ENCODE measurements at regions not wholly inside any gene's neighbourhood (a gene's known extent, or its start where the extent isn't known, plus 50 kb on each side); places are given as distances from the start of the nearest gene placed in this dataset.

DNA sequence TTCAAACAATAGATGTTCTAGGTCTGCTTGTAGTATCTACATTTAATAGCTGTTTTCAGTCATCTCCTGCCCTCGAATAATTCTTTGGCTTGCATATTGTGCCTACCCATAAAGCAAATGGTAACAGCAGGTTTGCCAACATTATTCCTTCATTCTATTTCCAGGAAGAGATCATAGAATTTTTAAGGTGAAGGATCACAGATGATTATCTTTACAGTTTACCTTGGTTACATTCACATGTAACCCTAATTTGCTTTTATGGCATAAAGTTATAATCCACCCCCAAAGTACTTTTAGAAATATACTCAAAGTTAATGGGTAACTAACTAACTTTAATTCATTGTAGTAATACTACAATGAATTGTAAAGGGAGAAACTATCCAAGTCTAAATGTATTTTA is 315.5 kb downstream of the NSUN3 start:
- TF ChIP-seq, protein P1, sequence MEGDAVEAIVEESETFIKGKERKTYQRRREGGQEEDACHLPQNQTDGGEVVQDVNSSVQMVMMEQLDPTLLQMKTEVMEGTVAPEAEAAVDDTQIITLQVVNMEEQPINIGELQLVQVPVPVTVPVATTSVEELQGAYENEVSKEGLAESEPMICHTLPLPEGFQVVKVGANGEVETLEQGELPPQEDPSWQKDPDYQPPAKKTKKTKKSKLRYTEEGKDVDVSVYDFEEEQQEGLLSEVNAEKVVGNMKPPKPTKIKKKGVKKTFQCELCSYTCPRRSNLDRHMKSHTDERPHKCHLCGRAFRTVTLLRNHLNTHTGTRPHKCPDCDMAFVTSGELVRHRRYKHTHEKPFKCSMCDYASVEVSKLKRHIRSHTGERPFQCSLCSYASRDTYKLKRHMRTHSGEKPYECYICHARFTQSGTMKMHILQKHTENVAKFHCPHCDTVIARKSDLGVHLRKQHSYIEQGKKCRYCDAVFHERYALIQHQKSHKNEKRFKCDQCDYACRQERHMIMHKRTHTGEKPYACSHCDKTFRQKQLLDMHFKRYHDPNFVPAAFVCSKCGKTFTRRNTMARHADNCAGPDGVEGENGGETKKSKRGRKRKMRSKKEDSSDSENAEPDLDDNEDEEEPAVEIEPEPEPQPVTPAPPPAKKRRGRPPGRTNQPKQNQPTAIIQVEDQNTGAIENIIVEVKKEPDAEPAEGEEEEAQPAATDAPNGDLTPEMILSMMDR (IDR thresholded peaks at IDR 0.05; ENCODE audit: low read length): no peak
- no peak for TF ChIP-seq EZH2 (IDR thresholded peaks at IDR 0.05; ENCODE audit: borderline replicate concordance, low read length)
